ENCODE measurements at regions not wholly inside any gene's neighbourhood (a gene's known extent, or its start where the extent isn't known, plus 50 kb on each side); places are given as distances from the start of the nearest gene placed in this dataset.

- TF ChIP-seq FOXM1 (IDR thresholded peaks at IDR 0.05; ENCODE audit: borderline replicate concordance) (no peak), NFRKB (IDR thresholded peaks at IDR 0.05) (no peak), BHLHE40 (IDR thresholded peaks at IDR 0.05; ENCODE audit: borderline replicate concordance) (no peak), FOXA1 (IDR thresholded peaks at IDR 0.05) (no peak), SUZ12 (IDR thresholded peaks at IDR 0.05) (no peak), TARDBP (IDR thresholded peaks at IDR 0.05) (no peak)
Measured at GRCh38 chr12:33012226-33012625, 115.6 kb upstream of the PKP2 start.
